ENCODE measurements at regions not wholly inside any gene's neighbourhood (a gene's known extent, or its start where the extent isn't known, plus 50 kb on each side); places are given as distances from the start of the nearest gene placed in this dataset.

DNA sequence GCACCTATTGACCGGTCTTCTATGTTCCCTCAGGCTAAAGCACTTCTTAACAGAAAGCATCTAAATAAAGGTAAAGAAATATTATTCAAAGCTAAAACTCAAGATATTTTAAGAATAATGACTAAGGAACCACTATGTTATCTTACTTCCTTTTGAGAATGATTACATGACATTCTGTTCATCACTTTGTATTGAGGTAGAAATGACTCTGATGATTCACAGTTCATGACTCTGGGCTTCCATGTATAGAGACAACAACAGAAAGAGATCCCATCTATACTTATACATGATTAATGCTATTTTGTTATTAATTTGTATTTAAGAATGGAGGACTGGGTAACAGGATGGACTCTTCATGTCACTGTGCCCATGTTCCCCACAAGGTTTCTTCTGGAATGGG, 218.3 kb upstream of the OR4E1 start:
- Histone ChIP-seq H3K27me3 (ENCODE audit: insufficient read depth, poor library complexity, severe bottlenecking) (no peaks in the 10 kb centered on the region), H3K27ac (replicated peaks) (no peak overlapping the region), H3K4me3 (replicated peaks; ENCODE audit: insufficient read depth, low read length) (no peak overlapping the region)
- DNase-seq (ENCODE audit: low read depth in 1 of 2, low spot score in 1 of 2): no peak
- TF ChIP-seq SPI1 (IDR thresholded peaks at IDR 0.05; ENCODE audit: borderline replicate concordance, low read depth) (no peak), CTCF (IDR thresholded peaks at IDR 0.05; ENCODE audit: insufficient read depth, low read length) (no peak)
- TF ChIP-seq, protein P1, sequence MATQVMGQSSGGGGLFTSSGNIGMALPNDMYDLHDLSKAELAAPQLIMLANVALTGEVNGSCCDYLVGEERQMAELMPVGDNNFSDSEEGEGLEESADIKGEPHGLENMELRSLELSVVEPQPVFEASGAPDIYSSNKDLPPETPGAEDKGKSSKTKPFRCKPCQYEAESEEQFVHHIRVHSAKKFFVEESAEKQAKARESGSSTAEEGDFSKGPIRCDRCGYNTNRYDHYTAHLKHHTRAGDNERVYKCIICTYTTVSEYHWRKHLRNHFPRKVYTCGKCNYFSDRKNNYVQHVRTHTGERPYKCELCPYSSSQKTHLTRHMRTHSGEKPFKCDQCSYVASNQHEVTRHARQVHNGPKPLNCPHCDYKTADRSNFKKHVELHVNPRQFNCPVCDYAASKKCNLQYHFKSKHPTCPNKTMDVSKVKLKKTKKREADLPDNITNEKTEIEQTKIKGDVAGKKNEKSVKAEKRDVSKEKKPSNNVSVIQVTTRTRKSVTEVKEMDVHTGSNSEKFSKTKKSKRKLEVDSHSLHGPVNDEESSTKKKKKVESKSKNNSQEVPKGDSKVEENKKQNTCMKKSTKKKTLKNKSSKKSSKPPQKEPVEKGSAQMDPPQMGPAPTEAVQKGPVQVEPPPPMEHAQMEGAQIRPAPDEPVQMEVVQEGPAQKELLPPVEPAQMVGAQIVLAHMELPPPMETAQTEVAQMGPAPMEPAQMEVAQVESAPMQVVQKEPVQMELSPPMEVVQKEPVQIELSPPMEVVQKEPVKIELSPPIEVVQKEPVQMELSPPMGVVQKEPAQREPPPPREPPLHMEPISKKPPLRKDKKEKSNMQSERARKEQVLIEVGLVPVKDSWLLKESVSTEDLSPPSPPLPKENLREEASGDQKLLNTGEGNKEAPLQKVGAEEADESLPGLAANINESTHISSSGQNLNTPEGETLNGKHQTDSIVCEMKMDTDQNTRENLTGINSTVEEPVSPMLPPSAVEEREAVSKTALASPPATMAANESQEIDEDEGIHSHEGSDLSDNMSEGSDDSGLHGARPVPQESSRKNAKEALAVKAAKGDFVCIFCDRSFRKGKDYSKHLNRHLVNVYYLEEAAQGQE (IDR thresholded peaks at IDR 0.05; ENCODE audit: insufficient replicate concordance, low read depth): no peak

GRCh38 chr14:21884995-21885394, 211.4 kb upstream of the OR4E1 start:
- H3K27ac ChIP-seq (replicated peaks): no peak overlapping the region
- H3K27me3 ChIP-seq (ENCODE audit: insufficient read depth, poor library complexity, severe bottlenecking): no peaks in the 10 kb centered on the region
- DNase-seq (ENCODE audit: low read depth in 1 of 2, low spot score in 1 of 2): no peak
- H3K4me3 ChIP-seq (replicated peaks; ENCODE audit: insufficient read depth, low read length): no peak overlapping the region
- TF ChIP-seq, protein P1 (IDR thresholded peaks at IDR 0.05; ENCODE audit: insufficient replicate concordance, low read depth): no peak
- no peak for TF ChIP-seq GABPA (IDR thresholded peaks at IDR 0.05; ENCODE audit: low read depth)
- TF ChIP-seq POLR2AphosphoS5 (IDR thresholded peaks at IDR 0.05; ENCODE audit: low read depth): no peak

- TF ChIP-seq, protein P1 (IDR thresholded peaks at IDR 0.05; ENCODE audit: insufficient replicate concordance, low read depth): no peak
- TF ChIP-seq POLR2AphosphoS5 (IDR thresholded peaks at IDR 0.05; ENCODE audit: low read depth): no peak
- no peak for TF ChIP-seq SPI1 (IDR thresholded peaks at IDR 0.05; ENCODE audit: borderline replicate concordance, low read depth)
- TF ChIP-seq GABPA (IDR thresholded peaks at IDR 0.05; ENCODE audit: low read depth): no peak
- TF ChIP-seq CTCF (IDR thresholded peaks at IDR 0.05; ENCODE audit: insufficient read depth, low read length): no peak
- DNase-seq (ENCODE audit: low read depth in 1 of 2, low spot score in 1 of 2): no peak
- H3K27me3 ChIP-seq (ENCODE audit: insufficient read depth, poor library complexity, severe bottlenecking): no peaks in the 10 kb centered on the region
- no peak overlapping the region for H3K4me3 ChIP-seq (replicated peaks; ENCODE audit: insufficient read depth, low read length)
- no peak overlapping the region for H3K27ac ChIP-seq (replicated peaks)
These were observed 208.6 kb upstream of the OR4E1 start for GRCh38 chr14:21882226-21882625.

DNA sequence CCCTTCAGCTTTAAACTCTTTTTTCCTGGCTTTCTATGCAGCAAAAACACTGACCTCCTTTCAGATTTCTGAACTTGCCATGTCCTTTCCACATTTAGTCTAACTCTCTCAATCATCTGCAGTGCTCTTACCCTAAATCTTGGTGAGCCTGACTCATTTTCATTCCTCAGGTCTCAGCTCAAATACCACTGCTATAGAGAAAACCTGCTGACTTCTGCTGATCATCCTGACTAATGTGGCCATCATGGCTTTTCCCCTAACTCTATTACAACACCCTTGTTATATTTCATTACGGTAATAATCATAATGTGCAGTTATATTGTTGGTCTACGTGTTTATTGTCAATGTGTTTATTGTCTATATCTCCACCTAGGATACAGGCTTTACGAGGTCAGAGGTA, 207.3 kb upstream of the OR4E1 start:
- Histone ChIP-seq H3K4me3 (replicated peaks; ENCODE audit: insufficient read depth, low read length) (no peak overlapping the region), H3K27ac (replicated peaks) (no peak overlapping the region), H3K27me3 (ENCODE audit: insufficient read depth, poor library complexity, severe bottlenecking) (no peaks in the 10 kb centered on the region)
- DNase-seq (ENCODE audit: low read depth in 1 of 2, low spot score in 1 of 2): no peak
- TF ChIP-seq POLR2AphosphoS5 (IDR thresholded peaks at IDR 0.05; ENCODE audit: low read depth): no peak
- no peak for TF ChIP-seq GABPA (IDR thresholded peaks at IDR 0.05; ENCODE audit: low read depth)
- TF ChIP-seq CTCF (IDR thresholded peaks at IDR 0.05; ENCODE audit: insufficient read depth, low read length): no peak
- TF ChIP-seq, protein P1 (IDR thresholded peaks at IDR 0.05; ENCODE audit: insufficient replicate concordance, low read depth): no peak
- TF ChIP-seq SPI1 (IDR thresholded peaks at IDR 0.05; ENCODE audit: borderline replicate concordance, low read depth): no peak
